ENCODE measurements at regions not wholly inside any gene's neighbourhood (a gene's known extent, or its start where the extent isn't known, plus 50 kb on each side); places are given as distances from the start of the nearest gene placed in this dataset.

- Histone ChIP-seq H3K36me3 (ENCODE audit: low read depth, low read length) (no peaks in the 10 kb centered on the region), H3K27ac (ENCODE audit: low read length) (no peak overlapping the region), H4K20me1 (ENCODE audit: low read length) (no peaks in the 10 kb centered on the region), H3K27me3 (ENCODE audit: low read length) (peaks cover 76% of the 10 kb centered on the region), H3F3A (ENCODE audit: low read length, unreplicated experiment) (no peaks in the 10 kb centered on the region), H3K4me3 (ENCODE audit: low read length) (no peak overlapping the region), H3K9me2 (replicated peaks; ENCODE audit: low read length) (no peaks in the 10 kb centered on the region), H3K79me2 (ENCODE audit: low read length) (no peaks in the 10 kb centered on the region), H2AFZ (ENCODE audit: low read length) (no peak overlapping the region), H3K4me1 (ENCODE audit: insufficient read depth, low read length) (no peaks in the 10 kb centered on the region), H3K9ac (ENCODE audit: low read length) (no peak overlapping the region), H3K9me3 (ENCODE audit: low read length) (no peaks in the 10 kb centered on the region), H3K4me2 (ENCODE audit: low read length) (no peak overlapping the region)
- CTCF ChIA-PET = no interaction called here
- POLR2A ChIA-PET (ENCODE audit: unreplicated experiment) = no interaction called here
- no TSS peak for BruUV-seq (replicated peaks)
- ATAC-seq (no peak), DNase-seq (no peak)
- no peak for TF ChIP-seq CTCF (conservative IDR thresholded peaks at IDR 0.05; ENCODE audit: low read depth, low read length)
- no peak for TF ChIP-seq EZH2 (IDR thresholded peaks at IDR 0.05; ENCODE audit: low read length, unreplicated experiment)
- no peak for TF ChIP-seq EZH2phosphoT487 (IDR thresholded peaks at IDR 0.05; ENCODE audit: borderline replicate concordance, low read length)
- intact Hi-C loops (cut with micrococcal nuclease) = no loop called here
These were observed 360.6 kb downstream of the BRD1 start for GRCh38 chr22:49466878-49467595.

GRCh38 chr22:49464037-49464436 is 363.6 kb downstream of the BRD1 start:
- TF ChIP-seq EZH2phosphoT487 (IDR thresholded peaks at IDR 0.05; ENCODE audit: borderline replicate concordance, low read length) = no peak
- TF ChIP-seq EZH2 (IDR thresholded peaks at IDR 0.05; ENCODE audit: low read length, unreplicated experiment) = no peak
- no peak for TF ChIP-seq CTCF (conservative IDR thresholded peaks at IDR 0.05; ENCODE audit: low read depth, low read length)
- CTCF ChIA-PET = no interaction called here
- no TSS peak for BruUV-seq (replicated peaks)

GRCh38 chr22:49462795-49463194 is 364.9 kb downstream of the BRD1 start:
- Histone ChIP-seq H3K79me2 (ENCODE audit: low read length) (no peaks in the 10 kb centered on the region), H2AFZ (ENCODE audit: low read length) (no peak overlapping the region), H3K36me3 (ENCODE audit: low read depth, low read length) (no peaks in the 10 kb centered on the region), H3K4me3 (ENCODE audit: low read length) (no peak overlapping the region), H3K27me3 (ENCODE audit: low read length) (peaks cover 78% of the 10 kb centered on the region), H3F3A (ENCODE audit: low read length, unreplicated experiment) (no peaks in the 10 kb centered on the region), H4K20me1 (ENCODE audit: low read length) (no peaks in the 10 kb centered on the region), H3K4me1 (ENCODE audit: insufficient read depth, low read length) (no peaks in the 10 kb centered on the region), H3K4me2 (ENCODE audit: low read length) (no peak overlapping the region), H3K27ac (ENCODE audit: low read length) (no peak overlapping the region), H3K9ac (ENCODE audit: low read length) (no peak overlapping the region), H3K9me3 (ENCODE audit: low read length) (no peaks in the 10 kb centered on the region), H3K9me2 (replicated peaks; ENCODE audit: low read length) (no peaks in the 10 kb centered on the region)
- intact Hi-C loops (cut with micrococcal nuclease) = no loop called here
- no TSS peak for BruUV-seq (replicated peaks)
- TF ChIP-seq EZH2 (IDR thresholded peaks at IDR 0.05; ENCODE audit: low read length, unreplicated experiment) (no peak), CTCF (conservative IDR thresholded peaks at IDR 0.05; ENCODE audit: low read depth, low read length) (no peak), EZH2phosphoT487 (IDR thresholded peaks at IDR 0.05; ENCODE audit: borderline replicate concordance, low read length) (no peak)
- no peak for DNase-seq
- POLR2A ChIA-PET (ENCODE audit: unreplicated experiment) = no interaction called here
- CTCF ChIA-PET = no interaction called here
- ATAC-seq = no peak

More at GRCh38 chr22:49464037-49464436, 363.6 kb downstream of the BRD1 start:
- DNase-seq = no peak
- Histone ChIP-seq H3K9ac (ENCODE audit: low read length) (no peak overlapping the region), H2AFZ (ENCODE audit: low read length) (no peak overlapping the region), H3K9me2 (replicated peaks; ENCODE audit: low read length) (no peaks in the 10 kb centered on the region), H3K36me3 (ENCODE audit: low read depth, low read length) (no peaks in the 10 kb centered on the region), H3K4me3 (ENCODE audit: low read length) (no peak overlapping the region), H3F3A (ENCODE audit: low read length, unreplicated experiment) (no peaks in the 10 kb centered on the region), H3K27ac (ENCODE audit: low read length) (no peak overlapping the region), H3K27me3 (ENCODE audit: low read length) (peaks cover 88% of the 10 kb centered on the region), H3K4me2 (ENCODE audit: low read length) (no peak overlapping the region), H3K9me3 (ENCODE audit: low read length) (no peaks in the 10 kb centered on the region), H3K79me2 (ENCODE audit: low read length) (no peaks in the 10 kb centered on the region), H3K4me1 (ENCODE audit: insufficient read depth, low read length) (no peaks in the 10 kb centered on the region), H4K20me1 (ENCODE audit: low read length) (no peaks in the 10 kb centered on the region)
- POLR2A ChIA-PET (ENCODE audit: unreplicated experiment) = no interaction called here
- no peak for ATAC-seq
- intact Hi-C loops (cut with micrococcal nuclease) = no loop called here

Data from PC-3 (cell line).